ENCODE measurements at regions not wholly inside any gene's neighbourhood (a gene's known extent, or its start where the extent isn't known, plus 50 kb on each side); places are given as distances from the start of the nearest gene placed in this dataset.
"Not testable (repeated sequence)": the region's sequence is repeated elsewhere in the genome, so short reads cannot be mapped to it uniquely, and the experiment has no call there.

DNA sequence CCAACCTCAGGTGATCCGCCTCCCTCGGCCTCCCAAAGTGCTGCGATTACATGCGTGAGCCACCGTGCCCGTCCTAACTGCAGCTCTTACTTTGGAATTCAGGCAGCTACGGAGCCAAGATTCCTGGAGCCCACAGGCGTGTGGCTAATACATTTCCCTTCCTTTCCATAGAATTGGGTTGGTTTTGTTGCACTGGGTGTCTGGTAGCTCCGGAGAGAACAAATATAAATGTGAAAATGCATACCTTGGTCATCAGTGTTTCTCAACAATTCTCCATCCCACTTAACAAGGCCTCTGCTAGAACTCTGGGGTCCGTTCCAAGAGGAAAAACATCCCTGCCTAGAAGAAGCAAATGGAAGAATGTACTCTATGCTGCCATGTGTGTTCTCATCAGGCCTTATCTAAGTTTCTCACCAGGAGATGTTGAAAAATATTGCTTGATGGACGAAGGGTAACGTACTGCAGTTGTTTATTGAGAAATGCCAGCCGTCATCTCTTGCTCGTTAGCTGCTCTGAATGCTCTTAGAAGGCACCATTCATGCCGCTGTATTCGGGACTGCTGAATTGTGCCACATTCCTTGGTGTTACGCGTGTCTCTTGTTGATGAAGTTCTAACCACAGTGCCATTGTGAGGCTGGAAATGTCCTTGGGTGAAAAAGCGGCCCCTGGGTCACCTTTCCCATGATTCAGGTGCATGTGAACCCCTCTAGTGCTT is 50.5 kb upstream of the CD99 start:
- DNase-seq (ENCODE audit: low spot score): no peak

DNA sequence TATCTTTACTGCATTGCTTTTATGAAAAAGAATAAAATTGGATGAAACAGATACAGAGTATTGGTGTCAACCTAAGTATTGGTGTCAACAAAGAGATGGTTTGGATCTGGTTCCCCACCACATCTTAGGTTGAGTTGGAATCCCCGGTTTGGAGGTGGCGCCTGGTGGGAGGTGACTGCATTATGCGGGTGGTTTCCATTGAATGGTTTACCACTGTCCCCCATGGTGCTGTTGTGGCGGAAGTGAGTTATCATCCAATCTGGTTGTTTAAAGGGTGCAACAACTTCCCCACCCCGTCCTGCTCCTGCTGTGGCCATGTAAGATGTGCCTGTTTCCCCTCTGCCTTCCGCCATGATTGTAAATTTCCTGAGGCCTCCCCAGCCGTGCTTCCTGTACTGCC is 52.8 kb upstream of the CD99 start:
- no peak for DNase-seq (ENCODE audit: low spot score)

DNA sequence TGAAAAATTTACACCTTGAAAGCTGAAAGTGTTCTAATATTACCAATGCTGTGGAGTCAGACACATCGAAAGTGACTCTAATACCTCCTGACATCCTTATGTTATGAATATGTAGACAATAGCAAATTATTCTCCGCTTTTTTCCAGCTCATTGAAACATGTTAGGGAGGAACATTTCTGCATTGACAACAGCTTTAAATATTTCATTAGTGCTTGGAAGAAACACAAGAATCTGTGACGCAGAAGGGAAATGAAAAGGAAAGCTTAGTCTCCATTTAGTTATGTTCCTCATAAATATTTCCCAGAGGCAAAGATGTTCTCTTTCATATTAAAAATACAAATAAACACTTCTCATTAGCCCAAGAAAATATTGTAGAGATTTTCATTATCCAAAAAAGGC is 55.8 kb upstream of the CD99 start:
- no peak for DNase-seq (ENCODE audit: low spot score)

DNA sequence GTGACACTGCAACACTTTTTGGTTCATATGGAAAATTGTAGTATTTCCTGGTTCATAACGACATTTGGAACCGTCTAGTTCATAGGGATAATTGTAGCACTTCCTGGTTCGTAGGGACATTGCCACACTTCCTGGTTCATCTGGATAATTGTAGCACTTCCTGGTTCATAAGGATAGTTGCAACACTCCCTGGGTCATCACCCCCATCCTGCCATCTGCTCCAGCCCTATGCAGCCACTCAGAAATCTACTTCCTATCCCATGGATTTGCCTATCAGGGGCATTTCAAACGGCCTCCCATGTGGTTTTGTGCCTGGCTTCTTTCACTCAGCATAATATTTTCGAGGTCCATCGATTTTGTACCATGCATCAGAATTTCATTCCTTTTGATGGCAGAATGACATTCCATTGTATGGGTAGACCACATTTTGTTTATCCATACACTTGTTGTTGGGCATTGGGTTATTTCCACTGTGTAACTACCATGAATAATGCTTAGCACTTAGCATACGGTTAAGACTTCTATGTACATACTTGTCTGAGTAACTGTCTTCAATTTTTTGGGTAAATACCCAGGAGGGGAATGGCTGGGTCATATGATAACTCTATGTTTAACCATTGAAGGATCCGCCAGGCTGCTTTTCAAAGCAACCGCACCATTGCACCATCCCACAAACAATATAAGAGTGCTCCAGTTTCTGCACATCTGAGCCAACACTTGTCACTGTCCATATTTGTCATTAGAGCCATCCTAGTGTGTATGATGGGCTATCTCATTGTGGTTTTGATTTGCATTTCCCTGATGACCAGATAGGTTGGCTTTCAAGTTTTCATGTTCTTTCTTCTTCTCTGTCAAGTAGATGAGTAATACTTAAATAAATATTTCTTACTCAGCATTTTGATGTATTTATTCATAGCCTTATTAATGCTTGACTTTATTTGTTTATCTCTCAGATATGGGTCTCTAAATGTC is 58.3 kb upstream of the CD99 start:
- DNase-seq (ENCODE audit: low spot score): no peak

DNA sequence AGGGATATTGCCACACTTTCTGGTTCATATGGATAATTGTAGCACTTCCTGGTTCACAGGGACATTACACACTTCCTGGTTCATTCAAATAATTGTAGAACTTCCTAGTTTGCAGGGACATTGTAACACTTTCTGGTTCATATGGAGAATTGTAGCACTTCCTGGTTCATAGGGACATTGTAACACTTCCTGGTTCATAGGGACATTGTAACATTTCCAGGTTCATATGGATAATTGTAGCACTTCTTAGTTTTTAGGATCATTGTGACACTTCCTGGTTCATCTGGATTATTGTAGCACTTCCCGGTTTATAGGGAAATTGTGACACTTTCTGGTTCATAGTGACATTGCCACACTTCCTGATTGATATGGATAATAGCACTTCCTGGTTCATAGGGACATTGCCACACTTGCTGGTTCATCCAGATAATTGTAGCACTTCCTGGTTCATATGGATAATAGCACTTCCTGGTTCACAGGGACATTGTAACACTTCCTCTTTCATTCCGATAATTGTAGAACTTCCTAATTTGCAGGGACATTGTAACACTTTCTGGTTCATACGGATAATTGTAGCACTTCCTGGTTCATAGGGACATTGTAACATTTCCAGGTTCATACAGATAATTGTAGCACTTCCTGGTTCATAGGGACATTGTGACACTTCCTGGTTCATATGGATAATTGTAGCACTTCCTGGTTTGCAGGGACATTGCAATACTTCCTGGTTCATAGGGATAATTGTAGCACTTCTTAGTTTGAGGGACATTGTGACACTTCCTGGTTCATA is 59.2 kb upstream of the CD99 start:
- DNase-seq (ENCODE audit: low spot score): no peak

DNA sequence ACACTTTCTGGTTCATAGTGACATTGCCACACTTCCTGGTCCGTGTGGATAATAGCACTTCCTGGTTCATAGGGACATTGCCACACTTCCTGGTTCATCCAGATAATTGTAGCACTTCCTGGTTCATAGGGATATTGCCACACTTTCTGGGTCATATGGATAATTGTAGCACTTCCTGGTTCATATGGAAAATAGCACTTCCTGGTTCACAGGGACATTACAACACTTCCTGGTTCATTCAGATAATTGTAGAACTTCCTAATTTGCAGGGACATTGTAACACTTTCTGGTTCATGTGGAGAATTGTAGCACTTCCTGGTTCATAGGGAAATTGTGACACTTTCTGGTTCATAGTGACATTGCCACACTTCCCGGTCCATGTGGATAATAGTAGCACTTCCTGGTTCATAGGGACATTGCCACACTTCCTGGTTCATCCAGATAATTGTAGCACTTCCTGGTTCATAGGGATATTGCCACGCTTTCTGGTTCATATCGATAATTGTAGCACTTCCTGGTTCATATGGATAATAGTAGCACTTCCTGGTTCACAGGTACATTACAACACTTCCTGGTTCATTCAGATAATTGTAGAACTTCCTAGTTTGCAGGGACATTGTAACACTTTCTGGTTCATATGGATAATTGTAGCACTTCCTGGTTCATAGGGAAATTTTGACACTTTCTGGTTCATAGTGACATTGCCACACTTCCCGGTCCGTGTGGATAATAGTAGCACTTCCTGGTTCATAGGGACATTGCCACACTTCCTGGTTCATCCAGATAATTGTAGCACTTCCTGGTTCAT is 60.0 kb upstream of the CD99 start:
- not testable (repeated sequence) for DNase-seq (ENCODE audit: low spot score)

DNA sequence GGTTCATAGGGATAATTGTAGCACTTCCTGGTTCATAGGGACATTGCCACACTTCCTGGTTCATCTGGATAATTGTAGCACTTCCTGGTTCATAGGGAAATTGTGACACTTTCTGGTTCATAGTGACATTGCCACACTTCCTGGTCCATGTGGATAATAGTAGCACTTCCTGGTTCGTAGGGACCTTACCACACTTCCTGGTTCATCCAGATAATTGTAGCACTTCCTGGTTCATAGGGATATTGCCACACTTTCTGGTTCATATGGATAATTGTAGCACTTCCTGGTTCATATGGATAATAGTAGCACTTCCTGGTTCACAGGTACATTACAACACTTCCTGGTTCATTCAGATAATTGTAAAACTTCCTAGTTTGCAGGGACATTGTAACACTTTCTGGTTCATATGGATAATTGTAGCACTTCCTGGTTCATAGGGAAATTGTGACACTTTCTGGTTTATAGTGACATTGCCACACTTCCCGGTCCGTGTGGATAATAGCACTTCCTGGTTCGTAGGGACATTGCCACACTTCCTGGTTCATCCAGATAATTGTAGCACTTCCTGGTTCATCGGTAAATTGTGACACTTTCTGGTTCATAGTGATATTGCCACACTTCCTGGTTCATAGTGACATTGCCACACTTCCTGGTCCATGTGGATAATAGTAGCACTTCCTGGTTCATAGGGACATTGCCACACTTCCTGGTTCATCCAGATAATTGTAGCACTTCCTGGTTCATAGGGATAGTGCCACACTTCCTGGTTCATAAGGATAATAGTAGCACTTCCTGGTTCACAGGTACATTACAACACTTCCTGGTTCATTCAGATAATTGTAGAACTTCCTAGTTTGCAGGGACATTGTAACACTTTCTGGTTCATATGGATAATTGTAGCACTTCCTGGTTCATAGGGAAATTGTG is 60.8 kb upstream of the CD99 start:
- not testable (repeated sequence) for DNase-seq (ENCODE audit: low spot score)

DNA sequence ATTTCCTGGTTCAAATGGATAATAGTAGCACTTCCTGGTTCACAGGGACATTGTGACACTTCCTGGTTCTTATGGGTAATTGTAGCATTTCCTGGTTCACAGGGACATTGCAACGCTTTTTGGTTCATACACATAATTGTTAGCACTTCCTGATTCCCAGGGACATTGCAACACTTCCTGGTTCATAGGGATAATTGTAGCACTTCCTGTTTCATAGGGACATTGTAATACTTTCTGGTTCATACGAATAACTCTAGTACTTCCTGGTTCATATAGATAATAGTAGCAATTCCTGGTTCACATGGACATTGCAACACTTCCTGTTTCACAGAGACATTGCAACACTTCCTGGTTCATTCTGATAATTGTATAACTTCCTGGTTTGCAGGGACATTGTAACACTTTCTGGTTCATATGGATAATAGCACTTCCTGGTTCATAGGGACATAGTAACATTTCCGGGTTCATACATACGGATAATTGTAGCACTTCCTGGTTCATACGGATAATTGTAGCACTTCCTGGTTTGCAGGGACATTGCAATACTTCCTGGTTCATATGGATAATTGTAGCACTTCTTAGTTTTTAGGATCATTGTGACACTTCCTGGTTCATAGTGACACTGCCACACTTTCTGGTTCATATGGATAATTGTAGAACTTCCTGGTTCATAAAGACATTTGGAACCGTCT is 61.6 kb upstream of the CD99 start:
- DNase-seq (ENCODE audit: low spot score): no peak

DNA sequence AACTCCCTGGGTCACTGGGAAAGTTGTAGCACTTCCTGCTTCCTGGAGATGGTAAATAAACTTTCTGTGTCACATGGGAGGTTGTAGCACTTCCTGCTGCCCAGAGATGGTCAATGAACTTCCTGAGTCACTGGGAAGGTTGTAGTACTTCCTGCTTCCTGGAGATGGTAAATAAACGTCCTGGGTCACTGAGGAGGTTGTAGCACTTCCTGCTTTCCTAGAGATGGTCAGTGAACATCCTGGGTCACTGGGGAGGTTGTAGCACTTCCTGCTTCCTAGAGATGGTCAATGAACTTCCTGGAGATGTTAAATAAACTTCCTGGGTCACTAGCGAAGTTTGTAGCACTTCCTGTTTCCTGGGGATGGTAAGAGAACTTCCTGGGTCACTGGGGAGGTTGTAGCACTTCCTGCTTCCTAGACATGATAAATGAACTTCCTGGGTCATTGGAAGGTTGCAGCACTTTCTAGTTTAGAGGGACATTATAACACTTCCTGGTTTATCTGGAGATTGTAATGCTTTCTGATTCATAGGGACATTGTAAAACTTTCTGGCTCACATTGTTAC is 62.3 kb upstream of the CD99 start:
- DNase-seq (ENCODE audit: low spot score): no peak

DNA sequence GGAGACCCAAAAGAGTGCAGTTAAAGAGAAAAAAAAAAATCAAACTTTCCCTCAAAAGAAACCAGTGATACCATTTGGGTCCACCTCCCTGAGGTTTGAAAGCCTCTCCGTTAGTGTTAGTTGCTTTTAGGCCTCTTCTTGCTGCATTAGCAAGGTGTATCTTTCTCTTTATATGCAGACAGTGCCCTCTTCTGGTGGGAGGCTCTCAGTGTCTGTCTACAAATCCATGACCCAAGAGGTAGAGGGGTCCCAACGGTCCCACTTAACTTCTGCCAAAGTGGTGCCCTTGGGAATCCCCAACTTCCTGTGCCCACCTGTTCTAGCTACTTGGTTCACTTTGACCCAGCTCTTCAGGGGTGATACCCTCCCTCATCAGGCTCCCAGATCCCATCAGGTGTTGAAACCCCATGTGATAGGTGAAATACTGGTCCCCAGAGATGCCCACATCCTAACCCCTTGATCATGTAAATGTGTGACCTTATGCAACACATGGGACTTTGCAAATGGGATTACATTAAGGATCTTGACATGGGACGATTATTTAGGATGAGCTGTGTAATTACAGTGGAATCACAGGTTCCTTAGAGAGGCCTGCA is 63.7 kb upstream of the CD99 start:
- no peak for DNase-seq (ENCODE audit: low spot score)

DNA sequence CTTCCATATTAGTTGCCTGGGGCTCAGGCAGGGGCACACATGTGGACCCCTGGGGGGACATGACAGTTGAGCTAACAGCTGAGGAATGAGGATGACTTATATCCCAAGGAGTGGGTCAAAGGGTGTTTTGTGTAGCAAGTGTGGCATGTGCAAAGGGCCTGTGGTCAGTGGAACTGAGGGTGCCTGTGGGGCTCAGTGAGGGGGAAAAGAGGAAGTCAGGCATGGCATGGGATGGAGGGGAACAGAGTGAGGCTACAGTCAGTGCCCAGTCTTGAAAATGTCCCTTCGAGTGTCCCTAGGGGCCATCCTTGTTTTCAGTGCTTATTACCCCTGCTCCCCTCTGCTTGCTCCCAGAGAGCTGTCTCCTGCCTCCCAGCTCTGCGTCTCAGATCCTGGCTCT is 64.3 kb upstream of the CD99 start:
- DNase-seq (ENCODE audit: low spot score): no peak

DNA sequence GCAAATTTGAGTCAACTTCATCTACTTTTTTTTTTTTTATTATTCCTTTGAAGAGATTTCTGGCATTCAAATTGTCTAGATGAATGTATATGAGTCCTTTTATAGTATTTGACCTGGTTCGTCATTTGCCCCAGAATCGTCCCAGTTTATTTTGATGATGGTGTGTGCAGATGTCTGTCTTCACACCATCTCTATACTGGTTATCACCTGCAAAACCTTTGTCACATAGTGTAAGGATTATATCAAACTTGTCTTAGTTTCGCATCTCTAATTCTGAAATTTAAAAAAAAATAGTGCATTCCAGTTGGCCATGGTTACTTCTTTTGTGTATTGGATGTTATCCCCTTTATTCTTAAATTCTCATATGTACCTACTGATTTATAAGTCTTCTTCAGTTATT is 70.5 kb upstream of the CD99 start:
- no peak for DNase-seq (ENCODE audit: low spot score)

DNA sequence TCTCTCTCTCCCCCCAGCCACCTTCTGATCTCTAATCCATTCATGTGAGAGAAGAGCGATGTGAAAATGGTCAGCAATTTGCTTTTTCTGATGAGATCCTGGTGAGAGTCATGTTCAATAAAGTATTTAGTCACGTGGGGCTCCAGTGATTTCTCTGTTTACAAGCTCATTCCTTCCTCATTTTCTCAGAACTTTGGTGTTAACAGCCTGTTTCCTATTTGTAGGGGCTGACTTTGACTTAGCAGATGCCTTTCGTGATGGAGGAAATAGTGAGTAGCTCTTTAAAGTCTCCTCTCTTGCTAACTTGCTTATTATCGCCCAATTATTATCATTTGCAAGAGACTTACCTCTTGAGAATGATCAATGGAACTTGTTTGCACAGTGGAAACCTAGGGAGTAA is 72.6 kb upstream of the CD99 start:
- DNase-seq (ENCODE audit: low spot score): no peak

DNA sequence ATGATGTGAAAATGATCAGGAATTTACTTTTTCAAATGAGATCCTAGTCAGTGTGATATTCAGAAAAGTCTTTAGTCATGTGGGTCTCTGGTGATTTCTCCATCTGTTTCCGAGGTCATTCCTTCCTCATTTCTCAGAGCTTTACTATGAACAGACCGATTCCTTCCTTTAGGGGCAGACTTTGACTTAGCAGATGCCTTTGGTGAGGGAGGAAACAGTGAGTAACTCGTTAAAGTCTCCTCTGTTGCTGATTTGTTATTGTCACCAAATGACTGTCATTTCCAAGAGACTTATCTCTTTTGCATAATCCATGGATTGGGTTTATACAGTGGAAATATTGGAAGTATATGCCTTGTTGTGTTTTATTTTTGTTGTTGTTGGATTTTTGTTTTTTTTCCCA is 76.2 kb upstream of the CD99 start:
- DNase-seq (ENCODE audit: low spot score): no peak

DNA sequence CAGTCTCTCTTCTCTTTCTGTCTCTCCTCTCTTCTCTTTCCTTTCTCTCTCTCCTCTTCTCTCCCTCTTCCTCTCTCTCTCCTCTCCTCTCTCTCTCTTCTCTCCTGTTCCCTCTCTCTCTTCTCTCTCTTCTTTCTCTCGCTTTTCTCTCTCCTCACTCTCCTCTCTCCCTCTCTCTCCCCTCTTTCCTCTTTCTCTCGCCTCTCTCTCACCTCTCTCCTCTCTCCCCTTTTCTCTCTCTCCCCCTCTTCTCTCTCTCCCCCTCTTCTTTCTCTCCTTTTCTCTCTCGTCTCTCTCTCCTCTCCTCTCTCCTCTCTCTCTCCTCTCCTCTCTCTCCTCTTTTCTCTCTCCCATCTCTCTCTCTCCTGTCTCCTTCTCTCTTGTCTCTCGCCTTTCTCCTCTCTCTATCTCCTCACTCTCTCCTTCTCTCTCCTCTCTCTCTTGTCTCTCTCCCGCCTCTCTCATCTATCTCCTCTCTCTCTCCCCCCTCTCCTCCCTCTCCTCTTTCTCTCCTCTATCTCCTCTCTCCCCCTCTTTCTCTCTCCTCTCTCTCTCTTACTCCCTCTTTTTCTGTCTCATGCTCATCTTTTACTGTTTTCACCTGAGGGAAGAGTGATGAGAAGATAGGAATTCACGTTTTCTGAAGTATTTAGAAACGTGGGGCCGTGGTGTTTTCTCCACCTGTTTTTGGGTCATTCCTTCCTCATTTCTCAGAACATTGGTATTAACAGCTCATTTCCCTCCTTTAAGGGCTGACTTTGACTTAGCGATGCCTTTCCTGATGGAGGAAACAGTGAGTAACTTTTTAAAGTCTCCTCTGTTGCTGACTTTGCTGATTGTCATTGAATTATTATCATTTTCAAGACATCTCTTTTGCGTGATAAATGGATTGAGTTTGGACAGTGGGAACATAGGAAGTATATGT is 80.6 kb upstream of the CD99 start:
- no peak for DNase-seq (ENCODE audit: low spot score)

DNA sequence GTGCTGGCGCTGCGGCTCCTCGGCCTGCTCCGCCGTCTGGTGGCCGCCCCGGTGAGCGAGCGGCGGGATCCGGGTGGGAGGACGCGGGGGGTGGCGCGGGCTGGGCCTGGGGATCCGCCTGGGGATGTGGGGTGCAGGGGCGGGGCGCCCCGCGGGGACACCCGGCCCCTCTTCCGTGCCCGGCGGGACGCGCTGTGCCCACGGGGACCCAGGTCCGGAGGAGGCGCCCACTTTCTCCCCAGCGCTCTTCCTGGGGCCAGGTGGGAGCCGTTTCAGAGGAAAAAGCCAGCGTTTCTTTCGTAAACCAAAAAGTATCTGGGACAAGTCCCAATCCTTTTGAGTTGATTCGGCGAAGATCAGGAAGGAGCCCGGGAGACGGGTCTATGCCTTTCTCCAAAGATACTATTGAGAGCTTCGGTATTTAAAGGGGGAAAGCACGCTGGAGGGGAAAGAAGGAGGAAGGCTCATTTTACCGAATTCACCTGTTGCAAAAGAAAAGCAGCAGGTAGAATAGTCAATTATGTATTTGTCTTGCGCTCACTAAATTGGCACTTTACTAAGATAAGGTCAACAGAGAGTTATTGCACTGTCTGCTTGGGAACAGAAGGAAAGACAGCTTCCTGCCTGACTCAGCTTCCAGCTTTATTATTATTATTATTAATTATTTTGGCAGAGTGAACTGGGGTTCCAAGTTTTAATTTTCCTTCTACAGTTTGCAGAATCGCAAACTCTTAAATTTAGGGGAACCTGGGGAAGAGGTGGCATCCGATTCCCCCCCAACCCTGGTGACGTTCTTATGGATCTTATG is 81.5 kb upstream of the CD99 start:
- DNase-seq (ENCODE audit: low spot score): no peak
